H1 (cell line): ENCODE measurements at regions not wholly inside any gene's neighbourhood (a gene's known extent, or its start where the extent isn't known, plus 50 kb on each side); places are given as distances from the start of the nearest gene placed in this dataset.

Experiments
- CTCF ChIA-PET: fragments of 300-600 bp; sonication (Branson Sonifier 250); formaldehyde crosslinking; loops from one replicate; lab custom pipeline; 2021; ENCODE audit not compliant: partially characterized antibody; lab: Charles Lee
- POLR2A ChIA-PET: fragments of 300-600 bp; sonication (Branson Sonifier 250); formaldehyde crosslinking; loops from one replicate; lab custom pipeline; 2021; ENCODE audit warnings: inconsistent platforms; ENCODE audit not compliant: partially characterized antibody; lab: Charles Lee
- DNase-seq, 2 experiments: peaks; one replicate each; pipeline versions ENCODE4 v3.0.0 to v3.0.0-alpha.2; 2010 to 2022; ENCODE audit warnings: low spot score in 2 of 2, low read depth in 1 of 2, mixed read lengths in 1 of 2
- FAIRE-seq: peaks from 2 replicates; lab custom pipeline; 2011; peaks lifted over from hg19 to GRCh38; lab: Jason Lieb, UNC
- H2AFZ ChIP-seq: 2 replicates; pipeline ENCODE4 v1.8.1; 2012; ENCODE audit warnings: low read length, inconsistent platforms
- H2AK5ac ChIP-seq: 2 replicates; pipeline ENCODE4 v1.6.1; 2013; ENCODE audit warnings: low read depth, low read length
- H2BK120ac ChIP-seq: replicated peaks from 2 replicates; pipeline ENCODE3; 2013; ENCODE audit warnings: low read depth, low read length, inconsistent platforms
- H2BK12ac ChIP-seq: 2 replicates; pipeline ENCODE4 v1.6.1; 2013; ENCODE audit warnings: low read depth, low read length
- H2BK15ac ChIP-seq: 2 replicates; pipeline ENCODE4 v1.6.1; 2013; ENCODE audit warnings: low read length
- H2BK20ac ChIP-seq: 2 replicates; pipeline ENCODE4 v1.6.1; 2013; ENCODE audit warnings: low read length
- H2BK5ac ChIP-seq: 2 replicates; pipeline ENCODE4 v1.6.1; 2013; ENCODE audit warnings: low read depth, low read length
- H3K14ac ChIP-seq: 2 replicates; pipeline ENCODE4 v1.6.1; 2013; ENCODE audit warnings: inconsistent platforms; ENCODE audit not compliant: insufficient read length
- H3K18ac ChIP-seq: 2 replicates; pipeline ENCODE4 v1.6.1; 2013; ENCODE audit warnings: low read length; ENCODE audit errors: extremely low read depth
- H3K23ac ChIP-seq: 2 replicates; pipeline ENCODE4 v1.6.1; 2013; ENCODE audit warnings: inconsistent platforms; ENCODE audit not compliant: insufficient read length
- H3K23me2 ChIP-seq: 2 replicates; pipeline ENCODE4 v1.6.1; 2013; ENCODE audit warnings: low read depth, low read length
- H3K27ac ChIP-seq: 2 replicates; pipeline ENCODE4 v1.6.1; 2011; ENCODE audit warnings: low read depth, low read length, inconsistent platforms
- H3K27me3 ChIP-seq, 4 experiments: replicated peaks in 1 of 4; 1 replicate in 1 of 4; 2 replicates in 3 of 4; pipeline versions ENCODE4 v1.6.1 to v1.8.1; 2011 to 2013; ENCODE audit warnings: low read length in 3 of 4, mild to moderate bottlenecking in 3 of 4, inconsistent platforms in 2 of 4, mixed read lengths in 2 of 4, moderate library complexity in 1 of 4; ENCODE audit not compliant: control insufficient read depth in 3 of 4, insufficient read depth in 3 of 4; ENCODE audit errors: extremely low read depth in 1 of 4
- H3K36me3 ChIP-seq, 4 experiments: 2 replicates each; pipeline versions ENCODE4 v1.6.1 to v1.8.1; 2011 to 2013; ENCODE audit warnings: mild to moderate bottlenecking in 4 of 4, low read length in 3 of 4, moderate library complexity in 2 of 4, control low read depth in 1 of 4, inconsistent platforms in 1 of 4; ENCODE audit not compliant: insufficient read depth in 4 of 4, control insufficient read depth in 2 of 4
- H3K4ac ChIP-seq: replicated peaks from 2 replicates; pipeline ENCODE3; 2013; ENCODE audit warnings: low read length, low read depth, mixed read lengths, inconsistent platforms; ENCODE audit not compliant: insufficient read length
- H3K4me1 ChIP-seq, 4 experiments: replicated peaks in 1 of 4; 1 replicate in 1 of 4; 2 replicates in 3 of 4; pipeline versions ENCODE4 v1.6.1 to v1.8.1; 2011 to 2013; ENCODE audit warnings: low read length in 3 of 4, inconsistent platforms in 2 of 4, mixed read lengths in 1 of 4; ENCODE audit not compliant: insufficient read depth in 4 of 4, control insufficient read depth in 3 of 4
- H3K4me2 ChIP-seq, 2 experiments: 2 replicates each; pipeline versions ENCODE4 v1.6.1 to v1.8.1; 2011 to 2013; ENCODE audit warnings: low read depth in 2 of 2, low read length in 2 of 2, control low read depth in 1 of 2, inconsistent platforms in 1 of 2, mild to moderate bottlenecking in 1 of 2; ENCODE audit not compliant: insufficient read depth in 1 of 2
- H3K4me3 ChIP-seq, 4 experiments: fragments of 200-600, 300-600 bp in 1 of 4; sonication (generic), shearing (Covaris generic), sonication (Bioruptor Twin) in 1 of 4; 2 replicates each; pipeline versions ENCODE4 v1.5.1 to v1.8.1; 2011 to 2016; ENCODE audit warnings: low read length in 4 of 4, low read depth in 3 of 4, control low read depth in 2 of 4, inconsistent platforms in 2 of 4, mild to moderate bottlenecking in 2 of 4, mixed read lengths in 1 of 4, moderate library complexity in 1 of 4; ENCODE audit not compliant: insufficient read depth in 2 of 4; ENCODE audit errors: extremely low read depth in 1 of 4
- H3K56ac ChIP-seq: replicated peaks from 2 replicates; pipeline ENCODE3; 2013; ENCODE audit warnings: low read depth, mild to moderate bottlenecking, mixed read lengths, low read length, inconsistent platforms; ENCODE audit not compliant: insufficient read length
- H3K79me1 ChIP-seq: 2 replicates; pipeline ENCODE4 v1.6.1; 2013; ENCODE audit warnings: low read depth, low read length, control low read depth
- H3K79me2 ChIP-seq, 2 experiments: 2 replicates each; pipeline versions ENCODE4 v1.6.1 to v1.8.1; 2012 to 2013; ENCODE audit warnings: low read length in 2 of 2, mild to moderate bottlenecking in 2 of 2, inconsistent platforms in 1 of 2; ENCODE audit not compliant: insufficient read depth in 2 of 2, control insufficient read depth in 1 of 2
- H3K9ac ChIP-seq, 4 experiments: replicated peaks in 1 of 4; 1 replicate in 1 of 4; 2 replicates in 3 of 4; pipeline versions ENCODE4 v1.6.1 to v1.8.1; 2011 to 2013; ENCODE audit warnings: low read depth in 3 of 4, low read length in 3 of 4, control low read depth in 2 of 4, mild to moderate bottlenecking in 2 of 4, moderate library complexity in 2 of 4, inconsistent platforms in 1 of 4; ENCODE audit errors: extremely low read depth in 1 of 4
- H3K9me3 ChIP-seq, 2 experiments: 2 replicates each; pipeline versions ENCODE4 v1.6.1 to v1.8.1; 2012 to 2013; ENCODE audit warnings: mild to moderate bottlenecking in 2 of 2, moderate library complexity in 2 of 2, control low read depth in 1 of 2, inconsistent platforms in 1 of 2, low read depth in 1 of 2, low read length in 1 of 2, mixed read lengths in 1 of 2; ENCODE audit not compliant: insufficient read depth in 2 of 2
- H4K20me1 ChIP-seq, 2 experiments: replicated peaks in 1 of 2; 2 replicates each; pipeline versions ENCODE3 to v1.8.1; 2011 to 2013; ENCODE audit warnings: inconsistent platforms in 2 of 2, low read length in 2 of 2, mild to moderate bottlenecking in 1 of 2; ENCODE audit not compliant: insufficient read depth in 2 of 2, control insufficient read depth in 1 of 2
- H4K5ac ChIP-seq: 2 replicates; pipeline ENCODE4 v1.6.1; 2013; ENCODE audit warnings: low read length, low read depth, mixed read lengths, inconsistent platforms; ENCODE audit not compliant: insufficient read length
- H4K8ac ChIP-seq: 2 replicates; pipeline ENCODE4 v1.8.0; 2013; ENCODE audit warnings: mild to moderate bottlenecking, moderate library complexity, low read length, inconsistent platforms; ENCODE audit not compliant: insufficient read depth; ENCODE audit errors: extremely low read depth
- H4K91ac ChIP-seq: replicated peaks from 2 replicates; pipeline ENCODE3; 2013; ENCODE audit warnings: low read length, mixed read lengths, inconsistent platforms; ENCODE audit not compliant: insufficient read length
- ASH2L ChIP-seq: fragments of 200-600, 300-600 bp; sonication (generic); IDR thresholded peaks from one replicate; pipeline ENCODE4 v1.7.1; 2017; ENCODE audit warnings: low read length
- CTBP2 ChIP-seq: IDR thresholded peaks from 2 replicates; pipeline ENCODE4 v1.7.0; 2011; ENCODE audit warnings: borderline replicate concordance, mild to moderate bottlenecking, moderate library complexity, mixed read lengths, low read length; ENCODE audit not compliant: insufficient read depth, insufficient read length
- EP300 ChIP-seq, 2 experiments: IDR thresholded peaks; 1 replicate in 1 of 2; 2 replicates in 1 of 2; pipeline ENCODE4 v1.6.1; 2011 to 2012; ENCODE audit warnings: low read depth in 2 of 2, low read length in 2 of 2, mild to moderate bottlenecking in 2 of 2, borderline replicate concordance in 1 of 2, inconsistent platforms in 1 of 2, moderate library complexity in 1 of 2
- JUN ChIP-seq: IDR thresholded peaks from 2 replicates; pipeline ENCODE4 v1.6.1; 2011; ENCODE audit warnings: low read depth, mild to moderate bottlenecking, improper control_type of control experiment, low read length
- MAFK ChIP-seq: IDR thresholded peaks from 2 replicates; pipeline ENCODE4 v1.6.1; 2012; ENCODE audit warnings: low read depth, mild to moderate bottlenecking, improper control_type of control experiment, low read length
- RBBP5 ChIP-seq: IDR thresholded peaks from 2 replicates; pipeline ENCODE4 v1.7.1; 2012; ENCODE audit warnings: low read depth, mild to moderate bottlenecking, inconsistent platforms, low read length, moderate library complexity, borderline replicate concordance
- RFX5 ChIP-seq: IDR thresholded peaks from 2 replicates; pipeline ENCODE4 v1.6.1; 2011; ENCODE audit warnings: low read depth, low read length, improper control_type of control experiment, borderline replicate concordance
- SIRT6 ChIP-seq: IDR thresholded peaks from one replicate; pipeline ENCODE4 v1.7.1; 2012; ENCODE audit warnings: low read length, inconsistent platforms
- SRF ChIP-seq: IDR thresholded peaks from 2 replicates; pipeline ENCODE4 v1.6.1; 2011; ENCODE audit warnings: mild to moderate bottlenecking, low read depth, low read length, moderate library complexity
- TBP ChIP-seq: IDR thresholded peaks from 2 replicates; pipeline ENCODE4 v1.6.1; 2011; ENCODE audit warnings: low read depth, low read length, improper control_type of control experiment
- WGBS, 2 experiments: shearing (Covaris generic) in 1 of 2; methylation state at CpG; one replicate each; pipeline versions ENCODE4 v1.1.6 to v1.1.7; 2013 to 2015; ENCODE audit warnings: low lambda C conversion rate in 2 of 2, mixed read lengths in 2 of 2, inconsistent platforms in 1 of 2, low coverage in 1 of 2, missing lambda C conversion rate in 1 of 2; ENCODE audit not compliant: insufficient replicate concordance in 2 of 2, insufficient coverage in 1 of 2, insufficient read length in 1 of 2; ENCODE audit errors: extremely low coverage in 1 of 2, missing lambda C conversion rate in 1 of 2; 5-methylcytosine and 5-hydroxymethylcytosine counted together
- TF ChIP-seq, protein P1 (sequence below): IDR thresholded peaks from 2 replicates; pipeline ENCODE4 v1.6.1; 2012; ENCODE audit warnings: low read length, inconsistent platforms
- TF ChIP-seq, protein P2 (sequence below): IDR thresholded peaks from 2 replicates; pipeline ENCODE4 v1.6.1; 2012; ENCODE audit warnings: inconsistent platforms

DNA sequence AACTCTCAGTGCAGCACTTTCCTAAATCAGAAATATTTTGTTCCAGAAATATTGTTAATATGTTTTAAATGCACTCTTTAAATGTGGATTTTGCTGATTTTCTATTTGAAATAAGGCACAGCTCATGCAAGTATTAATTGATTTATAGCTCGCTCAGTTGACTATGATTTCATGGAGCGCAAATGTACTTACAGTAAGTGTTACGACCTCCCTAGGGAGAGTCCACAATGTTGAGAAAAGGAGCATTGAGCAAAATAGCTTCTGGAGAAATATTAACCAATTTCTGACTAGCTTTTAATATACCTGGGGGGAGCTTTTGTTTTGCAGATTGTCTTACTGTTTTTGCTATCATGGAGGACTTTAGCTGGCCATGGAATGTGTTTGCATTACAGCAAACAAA lies 1687.5 kb downstream of the STIM2 start:
- Histone ChIP-seq H3K14ac (no peak overlapping the region), H4K20me1 (no peaks in the 10 kb centered on the region), H3K27me3 (no peaks in the 10 kb centered on the region), H3K27ac (no peak overlapping the region), H2AK5ac (no peak overlapping the region), H4K8ac (no peak overlapping the region), H2BK120ac (no peak overlapping the region), H3K9me3 (no peaks in the 10 kb centered on the region), H2BK20ac (no peak overlapping the region), H2BK15ac (no peak overlapping the region), H2BK5ac (no peak overlapping the region), H3K4me1 (peaks cover 0 to 3% (median 0%) of the 10 kb centered on the region in 4 experiments; a peak in 1 of 7 replicates), H3K56ac (no peak overlapping the region), H3K79me1 (no peaks in the 10 kb centered on the region), H3K4ac (no peak overlapping the region), H3K18ac (no peak overlapping the region), H4K5ac (no peak overlapping the region), H2BK12ac (no peak overlapping the region), H3K4me3 (no peak overlapping the region), H3K4me2 (no peak overlapping the region), H3K9ac (no peak overlapping the region), H3K23ac (no peak overlapping the region), H3K36me3 (no peaks in the 10 kb centered on the region), H3K23me2 (no peaks in the 10 kb centered on the region), H2AFZ (no peak overlapping the region; the same call in 1 of the 2 replicates), H4K91ac (no peak overlapping the region), H3K79me2 (no peaks in the 10 kb centered on the region)
- WGBS, 2 experiments, result 90% methylated on average over 3 of the region's 3 CpGs; no CpG with 5 or more reads in 1 of the 2 experiments
- no peak for DNase-seq
- ChIA-PET CTCF (interaction anchor here (1.3 kb wide), 1 partner anchor 85 kb away, joined by 4 read pairs; no protein-coding TSS in a partner anchor), POLR2A (no interaction called here)
- no peak for FAIRE-seq
- no peak for TF ChIP-seq SIRT6
- no peak for TF ChIP-seq SRF
- TF ChIP-seq RBBP5, result no peak
- TF ChIP-seq JUN, result no peak
- TF ChIP-seq, protein P1, sequence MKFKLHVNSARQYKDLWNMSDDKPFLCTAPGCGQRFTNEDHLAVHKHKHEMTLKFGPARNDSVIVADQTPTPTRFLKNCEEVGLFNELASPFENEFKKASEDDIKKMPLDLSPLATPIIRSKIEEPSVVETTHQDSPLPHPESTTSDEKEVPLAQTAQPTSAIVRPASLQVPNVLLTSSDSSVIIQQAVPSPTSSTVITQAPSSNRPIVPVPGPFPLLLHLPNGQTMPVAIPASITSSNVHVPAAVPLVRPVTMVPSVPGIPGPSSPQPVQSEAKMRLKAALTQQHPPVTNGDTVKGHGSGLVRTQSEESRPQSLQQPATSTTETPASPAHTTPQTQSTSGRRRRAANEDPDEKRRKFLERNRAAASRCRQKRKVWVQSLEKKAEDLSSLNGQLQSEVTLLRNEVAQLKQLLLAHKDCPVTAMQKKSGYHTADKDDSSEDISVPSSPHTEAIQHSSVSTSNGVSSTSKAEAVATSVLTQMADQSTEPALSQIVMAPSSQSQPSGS, result no peak
- no peak for TF ChIP-seq ASH2L
- no peak for TF ChIP-seq EP300 (IDR thresholded peaks at IDR 0.05; ENCODE audit: borderline replicate concordance in 1 of 2, low read depth in 2 of 2, low read length in 2 of 2)
- TF ChIP-seq TBP, result no peak
- no peak for TF ChIP-seq RFX5
- no peak for TF ChIP-seq MAFK
- TF ChIP-seq CTBP2, result no peak
- TF ChIP-seq, protein P2, sequence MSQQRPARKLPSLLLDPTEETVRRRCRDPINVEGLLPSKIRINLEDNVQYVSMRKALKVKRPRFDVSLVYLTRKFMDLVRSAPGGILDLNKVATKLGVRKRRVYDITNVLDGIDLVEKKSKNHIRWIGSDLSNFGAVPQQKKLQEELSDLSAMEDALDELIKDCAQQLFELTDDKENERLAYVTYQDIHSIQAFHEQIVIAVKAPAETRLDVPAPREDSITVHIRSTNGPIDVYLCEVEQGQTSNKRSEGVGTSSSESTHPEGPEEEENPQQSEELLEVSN, result no peak
